Stimulated activated CD4-positive, alpha-beta T cell treated with anti-CD3 and anti-CD28 coated beads, Interleukin-1b, Interleukin-23, amount 100 ng/mL, for 4 hours (primary cell): ENCODE measurements at regions not wholly inside any gene's neighbourhood (a gene's known extent, or its start where the extent isn't known, plus 50 kb on each side); places are given as distances from the start of the nearest gene placed in this dataset.
"Not testable (repeated sequence)": the region's sequence is repeated elsewhere in the genome, so short reads cannot be mapped to it uniquely, and the experiment has no call there.

Experiments
- DNase-seq, 2 donors: peaks; one replicate each; pipeline ENCODE4 v3.0.0-alpha.2; 2020; ENCODE audit warnings: low read depth in 2 of 2

- DNase-seq = peak; percentile 38 to 62
Measured at GRCh38 chr5:36739751-36740221, 133.4 kb downstream of the SLC1A3 start.

GRCh38 chr5:36740259-36740898, 134.0 kb downstream of the SLC1A3 start:
- no peak for DNase-seq

DNA sequence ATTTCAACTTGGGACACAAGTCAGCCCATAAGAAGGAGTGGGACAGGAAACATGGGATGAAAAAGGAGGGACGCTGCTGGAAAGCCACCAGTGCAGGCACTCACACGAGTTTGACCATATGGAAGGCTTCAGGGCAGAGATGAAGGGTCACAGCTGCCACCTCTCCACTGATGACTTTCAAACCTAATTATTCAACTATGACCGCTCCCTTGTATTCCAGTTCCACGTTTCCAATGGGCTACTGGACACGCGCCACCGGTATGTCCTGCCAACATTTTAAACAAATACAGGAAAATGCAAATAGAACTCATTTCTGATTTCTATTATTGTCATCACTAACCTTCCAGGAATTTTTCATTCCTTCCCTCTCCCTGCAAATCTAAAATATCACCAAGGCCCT, 134.7 kb downstream of the SLC1A3 start:
- no peak for DNase-seq

- peak in 1 of 2 donors; percentile 14 for DNase-seq
Measured at GRCh38 chr5:36743891-36744772, 132.4 kb upstream of the NIPBL start.

GRCh38 chr5:36744773-36745589, 131.6 kb upstream of the NIPBL start:
- peak in 1 of 2 donors; percentile 8 for DNase-seq

- not testable (repeated sequence) for DNase-seq
Measured at GRCh38 chr5:36747794-36748193, 128.8 kb upstream of the NIPBL start.

GRCh38 chr5:36751886-36752285, 124.7 kb upstream of the NIPBL start:
- no peak for DNase-seq

- DNase-seq = no peak
Measured at GRCh38 chr5:36755342-36755741, 121.2 kb upstream of the NIPBL start.

GRCh38 chr5:36755920-36756488, 120.6 kb upstream of the NIPBL start:
- no peak for DNase-seq

DNA sequence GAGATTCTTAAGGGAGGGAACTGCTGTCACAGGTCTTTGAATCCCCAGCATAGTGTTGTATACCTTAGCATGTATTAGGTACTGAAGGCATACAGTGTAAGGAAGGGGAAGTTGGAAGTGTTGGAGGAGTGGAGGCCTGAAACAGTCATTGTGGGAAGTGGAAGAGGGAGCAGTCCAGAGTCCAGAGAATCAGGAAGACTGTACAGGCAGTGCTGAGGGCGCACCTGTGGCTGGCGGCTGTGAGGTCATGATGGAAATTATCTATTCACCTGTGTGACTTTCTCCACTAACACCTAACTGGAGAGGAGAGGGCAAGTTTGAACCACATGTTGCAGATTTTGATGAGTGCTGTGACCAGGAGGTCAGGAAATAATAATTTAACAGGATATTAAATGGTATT, 119.7 kb upstream of the NIPBL start:
- DNase-seq = no peak

DNA sequence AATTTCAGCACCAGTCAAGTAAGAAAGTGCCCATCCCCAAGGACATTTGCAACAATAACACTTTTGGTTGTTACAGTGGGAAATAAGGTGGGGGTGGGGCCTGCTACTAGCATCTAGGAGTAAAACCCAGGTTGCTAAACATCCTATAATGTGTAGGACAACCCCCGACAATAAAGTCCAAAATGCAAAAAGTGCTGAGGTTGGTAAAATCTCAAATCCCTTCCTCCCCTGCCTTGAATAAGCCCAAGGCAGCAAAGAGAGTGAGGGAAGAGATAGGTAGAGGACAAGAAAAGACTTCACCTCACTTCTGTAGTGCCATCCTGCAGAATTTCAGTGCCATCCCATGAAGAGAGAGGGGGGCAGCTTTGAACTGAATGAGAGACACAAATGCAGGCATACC, 117.5 kb upstream of the NIPBL start:
- DNase-seq = no peak

DNA sequence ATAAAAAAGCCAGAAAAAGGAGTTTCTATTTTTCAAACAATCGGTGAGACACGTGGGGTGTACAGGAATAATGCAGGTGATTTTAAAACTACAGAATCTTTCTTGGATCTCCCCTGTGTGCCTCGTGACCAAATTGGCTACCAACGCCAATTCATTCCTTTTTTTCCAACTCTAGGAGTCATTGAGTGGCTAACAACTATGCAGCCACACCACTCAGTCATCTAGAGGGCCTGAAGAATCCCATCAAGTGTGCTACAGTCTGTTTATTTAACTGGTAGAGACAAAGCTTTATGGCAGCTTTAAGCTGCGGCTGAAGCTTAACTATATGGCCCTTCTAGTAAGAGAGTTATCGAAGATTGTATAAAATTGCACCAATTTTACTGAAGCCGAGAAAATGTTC, 113.1 kb upstream of the NIPBL start:
- DNase-seq = no peak

- no peak for DNase-seq
Measured at GRCh38 chr5:36765876-36766275, 110.7 kb upstream of the NIPBL start.

GRCh38 chr5:36766981-36767380, 109.6 kb upstream of the NIPBL start:
- DNase-seq = no peak

GRCh38 chr5:36768450-36768849, 108.1 kb upstream of the NIPBL start:
- DNase-seq = no peak

DNA sequence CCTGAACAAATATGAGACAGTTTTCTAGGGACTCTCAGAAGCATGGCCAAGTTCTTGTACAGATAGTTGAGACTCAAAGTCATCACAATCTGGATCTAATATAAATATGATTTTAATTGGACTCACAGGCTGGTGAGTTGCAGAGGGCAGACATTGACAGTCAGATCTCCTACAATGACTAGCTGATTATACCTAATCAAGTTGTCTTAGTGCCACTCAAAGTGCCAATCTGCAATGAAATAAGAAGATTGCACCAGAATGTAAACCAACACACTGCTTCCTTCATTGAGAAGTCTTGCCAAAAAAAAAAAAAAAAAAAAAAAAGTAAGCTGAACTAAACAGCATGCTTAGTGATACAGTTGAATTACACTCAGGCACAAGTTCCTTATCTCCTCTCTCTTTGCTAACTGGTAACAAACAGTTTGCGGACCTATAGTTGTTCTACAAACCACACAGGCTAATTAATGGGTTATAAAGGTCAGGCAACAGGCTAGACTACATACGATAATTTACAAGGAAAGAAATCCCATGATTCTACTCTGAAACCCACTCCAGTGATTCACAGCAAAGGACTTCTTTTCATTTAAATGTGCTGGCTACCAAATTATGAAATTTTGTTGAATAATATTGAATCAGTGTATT, 107.3 kb upstream of the NIPBL start:
- no peak for DNase-seq

GRCh38 chr5:36770125-36770524, 106.4 kb upstream of the NIPBL start:
- DNase-seq = no peak

GRCh38 chr5:36772276-36773140, 104.1 kb upstream of the NIPBL start:
- no peak for DNase-seq

- DNase-seq = no peak
Measured at GRCh38 chr5:36777105-36777757, 99.3 kb upstream of the NIPBL start.

GRCh38 chr5:36778336-36778735, 98.2 kb upstream of the NIPBL start:
- no peak for DNase-seq
